Type B pancreatic cell (in vitro differentiated cells): ENCODE measurements at regions not wholly inside any gene's neighbourhood (a gene's known extent, or its start where the extent isn't known, plus 50 kb on each side); places are given as distances from the start of the nearest gene placed in this dataset.

ENCODE experiments used
- DNase-seq: peaks from one replicate; pipeline ENCODE4 v3.0.0; 2021; ENCODE audit warnings: mixed read lengths; ENCODE audit not compliant: unreplicated experiment; ENCODE audit errors: extremely low spot score
- H3K27ac Mint-ChIP-seq: 2 replicates; pipeline ENCODE4 v1.8.0; 2021; ENCODE audit warnings: mild to moderate bottlenecking, mixed read lengths
- H3K27me3 Mint-ChIP-seq: 2 replicates; pipeline ENCODE4 v1.8.0; 2021; ENCODE audit warnings: mixed read lengths
- H3K36me3 Mint-ChIP-seq: 2 replicates; pipeline ENCODE4 v1.8.0; 2021; ENCODE audit warnings: mixed read lengths
- H3K4me1 Mint-ChIP-seq: one replicate; pipeline ENCODE4 v1.8.0; 2021; ENCODE audit warnings: mixed read lengths; ENCODE audit not compliant: unreplicated experiment
- H3K4me3 Mint-ChIP-seq: 2 replicates; pipeline ENCODE4 v1.8.0; 2021; ENCODE audit warnings: mild to moderate bottlenecking, mixed read lengths
- H3K9me3 Mint-ChIP-seq: 2 replicates; pipeline ENCODE4 v1.8.0; 2021; ENCODE audit warnings: mixed read lengths
- TF ChIP-seq, protein P1 (sequence below): fragments of 200-600 bp; sonication (generic); conservative IDR thresholded peaks from 2 replicates; pipeline ENCODE4 v1.5.0; 2021; ENCODE audit warnings: antibody characterized with exemption, mild to moderate bottlenecking

- TF ChIP-seq, protein P1, sequence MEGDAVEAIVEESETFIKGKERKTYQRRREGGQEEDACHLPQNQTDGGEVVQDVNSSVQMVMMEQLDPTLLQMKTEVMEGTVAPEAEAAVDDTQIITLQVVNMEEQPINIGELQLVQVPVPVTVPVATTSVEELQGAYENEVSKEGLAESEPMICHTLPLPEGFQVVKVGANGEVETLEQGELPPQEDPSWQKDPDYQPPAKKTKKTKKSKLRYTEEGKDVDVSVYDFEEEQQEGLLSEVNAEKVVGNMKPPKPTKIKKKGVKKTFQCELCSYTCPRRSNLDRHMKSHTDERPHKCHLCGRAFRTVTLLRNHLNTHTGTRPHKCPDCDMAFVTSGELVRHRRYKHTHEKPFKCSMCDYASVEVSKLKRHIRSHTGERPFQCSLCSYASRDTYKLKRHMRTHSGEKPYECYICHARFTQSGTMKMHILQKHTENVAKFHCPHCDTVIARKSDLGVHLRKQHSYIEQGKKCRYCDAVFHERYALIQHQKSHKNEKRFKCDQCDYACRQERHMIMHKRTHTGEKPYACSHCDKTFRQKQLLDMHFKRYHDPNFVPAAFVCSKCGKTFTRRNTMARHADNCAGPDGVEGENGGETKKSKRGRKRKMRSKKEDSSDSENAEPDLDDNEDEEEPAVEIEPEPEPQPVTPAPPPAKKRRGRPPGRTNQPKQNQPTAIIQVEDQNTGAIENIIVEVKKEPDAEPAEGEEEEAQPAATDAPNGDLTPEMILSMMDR = no peak
- Mint-ChIP-seq H3K4me3 (no peak overlapping the region), H3K9me3 (no peaks in the 10 kb centered on the region), H3K36me3 (no peaks in the 10 kb centered on the region), H3K27ac (no peak overlapping the region), H3K4me1 (peaks cover 10% of the 10 kb centered on the region), H3K27me3 (peaks cover 4% of the 10 kb centered on the region)
- no peak for DNase-seq
These were observed 50.6 kb upstream of the ITSN2 start for GRCh38 chr2:24410976-24411375.

- H3K27ac Mint-ChIP-seq = no peak overlapping the region
- DNase-seq = no peak
- H3K36me3 Mint-ChIP-seq = no peaks in the 10 kb centered on the region
- H3K27me3 Mint-ChIP-seq = peaks cover 4% of the 10 kb centered on the region
- H3K4me1 Mint-ChIP-seq = peaks cover 10% of the 10 kb centered on the region
- no peak overlapping the region for H3K4me3 Mint-ChIP-seq
- TF ChIP-seq, protein P1 = peak; percentile 93
- no peaks in the 10 kb centered on the region for H3K9me3 Mint-ChIP-seq
These were observed 49.6 kb upstream of the ITSN2 start for GRCh38 chr2:24409700-24410556.
